Type B pancreatic cell (in vitro differentiated cells): ENCODE measurements at regions not wholly inside any gene's neighbourhood (a gene's known extent, or its start where the extent isn't known, plus 50 kb on each side); places are given as distances from the start of the nearest gene placed in this dataset.

Experiments used
- DNase-seq: peaks from one replicate; pipeline ENCODE4 v3.0.0; 2021; ENCODE audit warnings: mixed read lengths; ENCODE audit not compliant: unreplicated experiment; ENCODE audit errors: extremely low spot score
- H3K27ac Mint-ChIP-seq: 2 replicates; pipeline ENCODE4 v1.8.0; 2021; ENCODE audit warnings: mild to moderate bottlenecking, mixed read lengths
- H3K27me3 Mint-ChIP-seq: 2 replicates; pipeline ENCODE4 v1.8.0; 2021; ENCODE audit warnings: mixed read lengths
- H3K36me3 Mint-ChIP-seq: 2 replicates; pipeline ENCODE4 v1.8.0; 2021; ENCODE audit warnings: mixed read lengths
- H3K4me1 Mint-ChIP-seq: one replicate; pipeline ENCODE4 v1.8.0; 2021; ENCODE audit warnings: mixed read lengths; ENCODE audit not compliant: unreplicated experiment
- H3K4me3 Mint-ChIP-seq: 2 replicates; pipeline ENCODE4 v1.8.0; 2021; ENCODE audit warnings: mild to moderate bottlenecking, mixed read lengths
- H3K9me3 Mint-ChIP-seq: 2 replicates; pipeline ENCODE4 v1.8.0; 2021; ENCODE audit warnings: mixed read lengths
- CTCF ChIP-seq: fragments of 200-600 bp; sonication (generic); conservative IDR thresholded peaks from 2 replicates; pipeline ENCODE4 v1.5.0; 2021; ENCODE audit warnings: antibody characterized with exemption, mild to moderate bottlenecking

GRCh38 chr2:5150871-5151270 is 541.3 kb upstream of the SOX11 start:
- Mint-ChIP-seq H3K4me1 (no peaks in the 10 kb centered on the region), H3K9me3 (peaks cover 9% of the 10 kb centered on the region)

GRCh38 chr2:5164776-5165525 is 527.2 kb upstream of the SOX11 start:
- TF ChIP-seq CTCF, result no peak
- no peaks in the 10 kb centered on the region for H3K36me3 Mint-ChIP-seq
- no peak overlapping the region for H3K4me3 Mint-ChIP-seq
- no peaks in the 10 kb centered on the region for H3K4me1 Mint-ChIP-seq
- H3K27ac Mint-ChIP-seq, result no peak overlapping the region
- DNase-seq, result no peak
- H3K9me3 Mint-ChIP-seq, result no peaks in the 10 kb centered on the region
- H3K27me3 Mint-ChIP-seq, result no peaks in the 10 kb centered on the region

More at GRCh38 chr2:5150871-5151270, 541.3 kb upstream of the SOX11 start:
- Mint-ChIP-seq H3K27ac (no peak overlapping the region), H3K4me3 (no peak overlapping the region), H3K27me3 (no peaks in the 10 kb centered on the region), H3K36me3 (no peaks in the 10 kb centered on the region)
- DNase-seq, result no peak
- no peak for TF ChIP-seq CTCF

GRCh38 chr2:5172923-5173322 is 519.3 kb upstream of the SOX11 start:
- Mint-ChIP-seq H3K27ac (no peak overlapping the region), H3K9me3 (no peaks in the 10 kb centered on the region), H3K36me3 (no peaks in the 10 kb centered on the region), H3K4me3 (no peak overlapping the region), H3K4me1 (no peaks in the 10 kb centered on the region), H3K27me3 (no peaks in the 10 kb centered on the region)
- DNase-seq, result no peak
- no peak for TF ChIP-seq CTCF

- Mint-ChIP-seq H3K27ac (no peak overlapping the region), H3K4me1 (no peaks in the 10 kb centered on the region), H3K4me3 (no peak overlapping the region), H3K9me3 (no peaks in the 10 kb centered on the region), H3K36me3 (no peaks in the 10 kb centered on the region), H3K27me3 (no peaks in the 10 kb centered on the region)
- no peak for TF ChIP-seq CTCF
- DNase-seq, result no peak
Observed at GRCh38 chr2:5173876-5174535, 518.2 kb upstream of the SOX11 start.

GRCh38 chr2:5175231-5175630 is 517.0 kb upstream of the SOX11 start:
- no peaks in the 10 kb centered on the region for H3K27me3 Mint-ChIP-seq
- H3K36me3 Mint-ChIP-seq, result no peaks in the 10 kb centered on the region
- DNase-seq, result no peak
- no peak overlapping the region for H3K27ac Mint-ChIP-seq
- H3K9me3 Mint-ChIP-seq, result no peaks in the 10 kb centered on the region
- H3K4me3 Mint-ChIP-seq, result no peak overlapping the region
- no peaks in the 10 kb centered on the region for H3K4me1 Mint-ChIP-seq
- TF ChIP-seq CTCF, result no peak
